ENCODE measurements at regions not wholly inside any gene's neighbourhood (a gene's known extent, or its start where the extent isn't known, plus 50 kb on each side); places are given as distances from the start of the nearest gene placed in this dataset.
"Not testable (repeated sequence)": the region's sequence is repeated elsewhere in the genome, so short reads cannot be mapped to it uniquely, and the experiment has no call there.

GRCh38 chr6:112526594-112526993 lies 179.5 kb downstream of the RFPL4B start:
- no peak for DNase-seq (ENCODE audit: low read depth, low spot score)
- no peak overlapping the region for H3K4me3 ChIP-seq (ENCODE audit: low read depth, low read length)
- POLR2A ChIA-PET, result no interaction called here
- CTCF ChIA-PET, result no interaction called here
- TF ChIP-seq CTCF (IDR thresholded peaks at IDR 0.05; ENCODE audit: insufficient read depth, low read length, missing control alignments), result no peak

GRCh38 chr6:112528306-112528705 lies 181.2 kb downstream of the RFPL4B start:
- CTCF ChIA-PET; POLR2A ChIA-PET; H3K4me3 ChIP-seq (ENCODE audit: low read depth, low read length); DNase-seq (ENCODE audit: low read depth, low spot score): not testable (repeated sequence)

GRCh38 chr6:112535816-112536215 lies 188.7 kb downstream of the RFPL4B start:
- CTCF ChIA-PET, result no interaction called here
- no peak overlapping the region for H3K4me3 ChIP-seq (ENCODE audit: low read depth, low read length)
- no peak for DNase-seq (ENCODE audit: low read depth, low spot score)
- POLR2A ChIA-PET, result no interaction called here
- TF ChIP-seq CTCF (IDR thresholded peaks at IDR 0.05; ENCODE audit: insufficient read depth, low read length, missing control alignments), result no peak

- no peak for DNase-seq (ENCODE audit: low read depth, low spot score)
- POLR2A ChIA-PET, result no interaction called here
- no peak overlapping the region for H3K4me3 ChIP-seq (ENCODE audit: low read depth, low read length)
- CTCF ChIA-PET, result no interaction called here
- TF ChIP-seq CTCF (IDR thresholded peaks at IDR 0.05; ENCODE audit: insufficient read depth, low read length, missing control alignments), result no peak
These were observed 192.2 kb downstream of the RFPL4B start for GRCh38 chr6:112539355-112539754.

GRCh38 chr6:112541847-112542246 lies 194.7 kb downstream of the RFPL4B start:
- DNase-seq (ENCODE audit: low read depth, low spot score); H3K4me3 ChIP-seq (ENCODE audit: low read depth, low read length); POLR2A ChIA-PET; CTCF ChIA-PET: not testable (repeated sequence)

GRCh38 chr6:112547321-112548085 lies 200.4 kb downstream of the RFPL4B start:
- H3K4me3 ChIP-seq (ENCODE audit: low read depth, low read length); CTCF ChIA-PET; DNase-seq (ENCODE audit: low read depth, low spot score); POLR2A ChIA-PET: not testable (repeated sequence)

GRCh38 chr6:112549749-112550148 lies 202.6 kb downstream of the RFPL4B start:
- H3K4me3 ChIP-seq (ENCODE audit: low read depth, low read length), result no peak overlapping the region
- no peak for TF ChIP-seq CTCF (IDR thresholded peaks at IDR 0.05; ENCODE audit: insufficient read depth, low read length, missing control alignments)
- DNase-seq (ENCODE audit: low read depth, low spot score), result no peak
- ChIA-PET POLR2A (no interaction called here), CTCF (no interaction called here)

GRCh38 chr6:112557435-112557834 lies 210.3 kb downstream of the RFPL4B start:
- H3K4me3 ChIP-seq (ENCODE audit: low read depth, low read length), result no peak overlapping the region
- DNase-seq (ENCODE audit: low read depth, low spot score), result no peak
- ChIA-PET CTCF (interaction anchor here (0.9 kb wide), 1 partner anchor 394 kb away, joined by 3 read pairs; no protein-coding TSS in a partner anchor), POLR2A (no interaction called here)
- no peak for TF ChIP-seq CTCF (IDR thresholded peaks at IDR 0.05; ENCODE audit: insufficient read depth, low read length, missing control alignments)
